G401 (cell line): ENCODE measurements at regions not wholly inside any gene's neighbourhood (a gene's known extent, or its start where the extent isn't known, plus 50 kb on each side); places are given as distances from the start of the nearest gene placed in this dataset.
"Not testable (repeated sequence)": the region's sequence is repeated elsewhere in the genome, so short reads cannot be mapped to it uniquely, and the experiment has no call there.

Experiments used
- DNase-seq: peaks from one replicate; pipeline ENCODE4 v3.0.0-alpha.2; 2015; ENCODE audit warnings: low spot score
- in situ Hi-C: cut with HindIII; loops from 2 replicates; pipeline ENCODE4 v1.10.0; 2016; ENCODE audit warnings: low sequenced_read_pairs, mixed read lengths

DNA sequence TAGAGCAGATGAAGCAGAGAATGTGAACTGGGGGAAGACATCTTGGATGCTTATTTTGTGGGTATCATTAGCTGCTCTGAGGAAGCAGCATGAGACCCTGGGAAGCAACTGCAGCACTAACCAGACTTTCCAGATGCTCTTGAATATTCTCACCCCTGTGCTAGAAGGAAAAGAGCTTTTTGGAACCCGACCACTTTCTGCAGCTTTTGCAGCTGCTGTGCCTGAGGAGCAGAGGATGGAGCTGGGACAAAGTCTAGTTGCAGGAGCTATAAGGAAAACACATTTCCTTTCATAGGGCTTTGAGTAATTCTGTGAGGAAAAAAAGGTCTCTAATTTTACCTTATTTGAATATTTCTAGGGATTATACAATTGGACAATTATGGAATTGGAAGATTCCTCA is 369.7 kb downstream of the CD109 start:
- in situ Hi-C loops = no loop called here
- no peak for DNase-seq

DNA sequence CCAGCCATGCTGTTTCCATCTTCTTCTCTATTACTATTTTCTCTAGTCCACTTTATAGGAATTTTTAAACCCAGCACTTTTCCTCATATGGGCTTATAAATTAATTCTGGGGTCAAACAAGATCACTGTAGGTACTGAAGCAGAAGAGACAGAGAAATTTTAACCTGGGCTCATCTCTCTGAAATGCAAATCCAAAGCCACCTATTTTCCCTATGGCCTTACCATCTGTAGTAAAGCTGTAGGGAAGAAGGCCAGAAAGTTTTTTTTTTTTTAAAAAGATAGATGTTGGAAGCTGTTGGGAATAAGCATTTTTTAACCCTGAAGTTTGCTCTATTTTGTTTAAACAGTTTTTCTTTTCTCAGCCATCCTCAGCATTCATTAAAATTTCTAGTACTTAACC is 367.4 kb downstream of the CD109 start:
- in situ Hi-C loops = no loop called here
- DNase-seq = no peak

DNA sequence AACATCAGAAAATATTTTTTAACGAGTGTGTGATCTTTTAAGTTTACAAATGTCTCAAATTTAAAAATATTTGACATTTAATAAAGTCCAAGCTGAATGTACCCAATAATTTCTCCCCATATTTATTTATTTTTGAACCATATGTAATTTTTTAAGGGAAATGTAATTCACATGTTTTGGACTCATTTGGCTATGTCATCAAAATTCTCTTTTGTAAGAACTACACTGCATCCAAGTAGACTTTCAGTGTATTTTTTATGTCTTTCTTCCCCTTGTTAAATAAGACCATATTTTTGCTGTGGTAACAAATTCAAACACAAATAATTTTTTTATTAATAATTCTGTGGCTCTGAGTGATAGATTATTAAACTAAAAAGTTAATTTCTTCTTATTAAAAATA is 365.2 kb downstream of the CD109 start:
- DNase-seq = no peak
- in situ Hi-C loops = no loop called here

- in situ Hi-C loops = no loop called here
- no peak for DNase-seq
These were observed 364.4 kb downstream of the CD109 start for GRCh38 chr6:74060354-74060753.

GRCh38 chr6:74058606-74059005 is 362.6 kb downstream of the CD109 start:
- no peak for DNase-seq
- in situ Hi-C loops = no loop called here

DNA sequence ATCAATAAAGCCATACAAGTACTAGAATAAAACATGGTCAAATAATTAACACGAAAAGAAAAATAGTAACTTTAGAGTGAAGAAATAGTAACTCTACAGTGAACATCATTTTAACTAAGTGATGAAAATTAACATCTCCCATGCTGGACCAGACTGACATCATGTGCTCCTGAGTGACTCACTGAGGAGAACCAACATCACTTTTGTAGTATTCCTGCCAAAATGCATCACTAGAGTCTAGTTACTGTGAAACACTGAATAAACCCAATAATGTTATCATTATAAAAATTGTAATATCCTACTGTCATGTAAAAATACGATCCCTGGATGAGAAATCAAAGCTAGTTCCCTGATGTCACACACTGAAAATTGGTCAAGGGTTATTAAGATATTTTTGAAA is 361.3 kb downstream of the CD109 start:
- in situ Hi-C loops = no loop called here
- no peak for DNase-seq

GRCh38 chr6:74054190-74054589 is 358.2 kb downstream of the CD109 start:
- DNase-seq = no peak
- in situ Hi-C loops = no loop called here

DNA sequence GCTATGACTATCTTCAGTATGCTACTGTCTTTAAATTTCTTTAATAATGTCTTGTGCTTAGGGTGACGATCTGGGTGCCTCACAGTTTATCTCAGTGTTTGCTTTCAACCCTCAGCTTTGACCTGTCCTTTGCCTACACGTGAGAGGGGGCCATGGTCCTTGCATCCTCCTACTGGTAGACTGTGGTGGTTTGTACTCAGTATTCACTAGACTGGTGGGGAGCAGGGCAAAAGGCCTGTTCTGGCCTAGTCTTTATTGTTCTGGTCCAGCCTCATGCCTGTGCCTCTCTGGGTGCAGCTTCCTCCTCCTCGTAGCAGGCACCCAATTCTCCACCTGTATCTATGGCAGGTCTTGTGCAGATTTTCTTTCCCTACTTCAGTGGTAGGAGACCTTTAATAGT is 354.9 kb downstream of the CD109 start:
- in situ Hi-C loops = no loop called here
- DNase-seq = no peak

- no peak for DNase-seq
- in situ Hi-C loops = no loop called here
These were observed 352.4 kb downstream of the CD109 start for GRCh38 chr6:74048387-74048786.

GRCh38 chr6:74044417-74045096 is 348.6 kb downstream of the CD109 start:
- in situ Hi-C loops = no loop called here
- DNase-seq = no peak

DNA sequence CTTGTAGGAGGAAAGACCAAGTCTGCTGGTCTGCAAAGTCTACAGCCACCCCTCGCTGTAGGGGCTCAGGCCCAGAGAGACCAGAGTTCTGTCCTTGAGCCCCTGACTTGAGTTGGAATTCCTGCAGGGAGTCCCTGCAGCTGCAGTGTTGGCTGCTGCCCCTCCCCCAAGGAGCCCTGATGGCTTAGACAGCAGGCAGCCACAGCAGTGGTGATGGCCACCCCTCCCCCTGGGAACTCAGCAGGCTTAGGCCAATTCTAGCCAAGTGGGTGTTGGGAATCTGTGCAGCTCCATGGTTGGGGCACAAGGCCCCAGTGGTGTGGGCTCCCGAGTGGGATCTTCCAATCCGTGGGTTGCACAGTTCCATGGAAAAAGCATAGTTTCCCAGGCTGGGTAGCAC is 345.4 kb downstream of the CD109 start:
- in situ Hi-C loops = no loop called here
- DNase-seq = no peak

DNA sequence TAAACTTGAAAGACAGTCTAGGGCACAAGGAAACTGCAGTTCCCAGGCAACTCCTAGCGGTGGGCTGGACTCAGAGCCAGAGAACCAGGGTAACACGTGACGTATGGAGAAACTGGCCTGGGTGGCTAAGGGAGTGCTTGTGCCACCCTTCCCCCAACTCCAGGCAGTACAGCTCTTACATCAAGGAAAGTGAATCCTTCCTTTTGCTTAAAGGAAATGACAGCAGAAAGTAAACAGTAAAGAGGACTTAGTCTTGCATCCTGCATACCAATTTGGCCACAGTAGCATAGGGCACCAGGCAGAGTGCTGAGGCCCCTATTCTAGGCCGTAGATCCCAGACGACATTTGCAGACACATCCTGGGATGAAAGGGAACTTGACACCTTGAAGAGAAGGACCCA is 322.8 kb downstream of the CD109 start:
- no peak for DNase-seq
- in situ Hi-C loops = no loop called here

GRCh38 chr6:74015427-74015826 is 319.4 kb downstream of the CD109 start:
- no peak for DNase-seq
- in situ Hi-C loops = no loop called here

DNA sequence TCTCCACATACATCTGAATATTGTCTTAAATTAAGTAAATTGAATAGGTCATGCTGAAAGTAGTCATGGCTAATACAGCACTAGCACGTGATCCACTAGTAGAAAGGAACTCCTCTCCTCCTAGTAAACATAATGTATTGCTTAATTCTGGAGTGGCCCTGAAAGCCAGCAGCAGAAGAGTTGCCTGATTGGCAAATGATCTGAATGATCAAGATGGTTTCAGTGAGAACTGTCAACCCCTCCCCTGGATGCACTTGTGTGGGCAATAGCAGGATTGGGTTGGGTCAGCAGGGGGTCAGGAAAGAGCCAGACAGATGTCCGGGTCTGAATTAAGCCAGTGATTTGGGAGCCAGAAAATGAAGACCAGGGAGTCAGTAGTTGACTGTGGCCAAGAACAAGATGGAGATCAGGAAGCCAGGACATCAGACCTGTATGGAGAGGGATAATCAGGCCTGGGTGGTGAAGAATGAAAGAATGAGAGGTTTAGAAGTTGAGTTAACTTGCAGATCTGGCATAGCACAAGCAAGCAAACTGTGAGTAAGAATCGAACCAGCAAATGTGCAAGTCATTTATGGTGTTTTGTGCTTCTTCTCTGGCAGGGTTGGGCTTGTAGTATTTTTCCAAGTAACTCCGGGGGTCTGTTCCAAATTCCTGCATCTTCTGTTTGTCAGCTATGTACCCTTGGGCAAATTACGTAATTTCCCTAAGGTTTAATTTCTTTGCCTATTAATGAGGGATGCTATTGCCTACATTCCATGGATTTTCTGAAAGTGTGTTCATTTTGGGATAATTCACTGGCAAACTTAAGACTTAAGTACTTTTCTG is 304.9 kb downstream of the CD109 start:
- no peak for DNase-seq
- in situ Hi-C loops = no loop called here

GRCh38 chr6:73990609-73991238 is 294.7 kb downstream of the CD109 start:
- DNase-seq, in situ Hi-C loops: not testable (repeated sequence)

DNA sequence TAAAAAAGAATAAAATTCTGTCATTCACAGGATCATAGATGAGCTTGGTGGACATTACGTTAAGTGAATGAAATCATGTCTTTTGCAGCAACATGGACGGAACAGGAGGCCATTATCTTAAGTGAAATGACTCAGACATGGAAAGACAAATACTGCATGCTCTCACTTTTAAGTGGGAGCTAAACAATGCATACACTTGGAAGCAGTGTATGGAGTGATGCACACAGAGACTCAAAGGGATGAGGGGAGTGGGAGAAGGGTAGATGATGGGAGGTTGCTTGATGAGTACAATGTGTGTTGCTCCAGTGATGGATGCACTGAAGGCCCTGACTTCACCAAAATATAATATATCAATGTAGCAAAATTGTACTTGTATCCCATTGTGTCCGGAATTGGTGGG is 293.4 kb downstream of the CD109 start:
- in situ Hi-C loops = no loop called here

DNA sequence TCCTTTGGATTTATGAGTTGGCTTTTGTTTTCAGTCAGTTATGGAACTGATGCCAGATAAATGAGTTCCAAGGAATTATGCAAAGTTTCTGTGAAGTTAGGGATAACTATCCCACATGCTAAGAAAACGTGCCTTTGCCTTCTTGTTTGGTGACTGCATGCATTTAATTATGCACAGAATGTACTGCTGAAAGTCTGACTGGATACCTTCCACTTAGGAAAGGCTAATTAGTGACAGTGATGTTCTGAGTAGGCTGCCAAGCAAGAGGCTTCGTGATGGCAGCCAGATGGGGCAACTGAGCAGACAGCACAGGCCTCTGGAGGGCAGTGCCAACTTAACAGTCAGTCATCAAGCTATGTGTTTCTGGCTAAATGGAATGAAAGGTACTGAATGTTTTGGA is 289.9 kb downstream of the CD109 start:
- DNase-seq = no peak
- in situ Hi-C loops = no loop called here

More for the DNA sequence above, 293.4 kb downstream of the CD109 start:
- no peak for DNase-seq

DNA sequence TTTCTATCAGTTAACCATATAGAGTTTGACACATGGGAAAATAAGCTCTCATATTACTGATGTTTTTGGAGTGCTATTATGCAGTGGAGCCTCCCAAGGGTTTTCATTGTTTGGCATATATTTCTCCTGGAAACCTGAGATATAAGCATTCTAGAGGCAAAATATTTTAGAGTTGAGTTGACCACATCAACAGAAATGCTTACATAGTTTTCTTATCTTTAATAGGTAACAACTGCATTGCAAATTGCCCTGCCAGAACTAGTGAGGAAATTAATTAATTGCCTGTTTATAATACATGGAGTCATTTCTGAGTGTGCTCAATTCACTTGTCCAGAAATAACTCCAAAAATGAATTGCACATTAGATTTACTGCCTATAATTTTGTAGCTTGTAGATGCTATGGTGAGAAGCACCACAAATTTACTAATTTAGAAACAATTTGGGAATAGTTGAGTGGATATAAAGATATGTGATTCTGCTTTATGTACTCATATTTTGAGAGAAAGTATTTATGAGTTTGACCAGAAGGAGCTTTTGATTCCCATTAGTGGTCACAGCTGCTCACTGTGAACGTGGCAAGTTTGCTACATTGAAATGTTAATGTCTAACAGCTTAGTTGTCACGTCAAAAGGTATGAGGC is 288.7 kb downstream of the CD109 start:
- DNase-seq = no peak
- in situ Hi-C loops = no loop called here

GRCh38 chr6:73983367-73983766 is 287.4 kb downstream of the CD109 start:
- DNase-seq = no peak
- in situ Hi-C loops = no loop called here

DNA sequence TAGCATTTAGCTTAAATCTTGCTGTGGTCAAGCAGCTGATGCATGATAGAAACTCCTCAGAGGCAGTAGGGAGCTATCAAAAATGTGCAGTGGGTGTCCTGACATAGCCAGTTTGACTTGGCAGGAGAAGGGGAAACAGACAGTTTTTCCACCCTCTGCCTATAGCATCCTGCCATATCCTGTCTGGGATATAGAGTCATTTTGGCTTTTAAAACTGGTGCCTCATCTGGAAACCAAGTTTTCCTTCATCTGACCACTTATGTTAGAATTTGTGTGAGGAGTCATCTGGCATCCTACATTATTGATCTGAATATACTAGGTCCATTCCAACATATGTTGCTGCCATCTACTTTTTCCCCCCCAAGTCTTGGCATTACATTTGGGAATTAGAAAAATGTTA is 284.1 kb downstream of the CD109 start:
- in situ Hi-C loops = no loop called here
- no peak for DNase-seq
